Karpas-422 (cell line): ENCODE measurements at regions not wholly inside any gene's neighbourhood (a gene's known extent, or its start where the extent isn't known, plus 50 kb on each side); places are given as distances from the start of the nearest gene placed in this dataset.

Experiments
- DNase-seq: peaks from one replicate; pipeline ENCODE4 v3.0.0-alpha.2; 2015
- H2AFZ ChIP-seq: fragments of 200-600 bp; sonication (generic); 2 replicates; pipeline ENCODE4 v1.6.1; 2014; ENCODE audit warnings: antibody characterized with exemption, low read length, mixed read lengths
- H3K27ac ChIP-seq: fragments of 200-600 bp; sonication (generic); 2 replicates; pipeline ENCODE4 v1.5.1; 2014; ENCODE audit warnings: mild to moderate bottlenecking, low read length, moderate library complexity
- H3K27me3 ChIP-seq: fragments of 200-600 bp; sonication (generic); 2 replicates; pipeline ENCODE4 v1.6.1; 2014; ENCODE audit warnings: low read length, mixed read lengths
- H3K36me3 ChIP-seq: fragments of 200-600 bp; sonication (generic); 2 replicates; pipeline ENCODE4 v1.6.1; 2014; ENCODE audit warnings: low read length, mixed read lengths; ENCODE audit not compliant: insufficient read depth
- H3K4me1 ChIP-seq: fragments of 200-600 bp; sonication (generic); 2 replicates; pipeline ENCODE4 v1.6.1; 2014; ENCODE audit warnings: mild to moderate bottlenecking, low read length, mixed read lengths
- H3K4me2 ChIP-seq: fragments of 200-600 bp; sonication (generic); 2 replicates; pipeline ENCODE4 v1.6.1; 2014; ENCODE audit warnings: low read length, low read depth, mild to moderate bottlenecking; ENCODE audit not compliant: poor library complexity, severe bottlenecking
- H3K4me3 ChIP-seq: fragments of 200-600 bp; sonication (generic); 2 replicates; pipeline ENCODE4 v1.5.1; 2014; ENCODE audit warnings: mild to moderate bottlenecking, antibody characterized with exemption, low read length, mixed read lengths
- H3K79me2 ChIP-seq: fragments of 200-600 bp; sonication (generic); 2 replicates; pipeline ENCODE4 v1.6.1; 2014; ENCODE audit warnings: mild to moderate bottlenecking, low read length, mixed read lengths
- H3K9ac ChIP-seq: fragments of 200-600 bp; sonication (generic); 2 replicates; pipeline ENCODE4 v1.6.0; 2014; ENCODE audit warnings: low read length
- H3K9me2 ChIP-seq: fragments of 200-600 bp; sonication (generic), shearing (Covaris generic); replicated peaks from 2 replicates; pipeline ENCODE4 v1.6.0; 2014; ENCODE audit warnings: mild to moderate bottlenecking, low read length, moderate library complexity; ENCODE audit not compliant: insufficient read depth
- H3K9me3 ChIP-seq: fragments of 300-700, 200-600 bp; sonication (generic); 2 replicates; pipeline ENCODE4 v1.6.1; 2014; ENCODE audit warnings: low read length, mixed read lengths
- H4K20me1 ChIP-seq: fragments of 200-600 bp; sonication (generic); 2 replicates; pipeline ENCODE4 v1.6.1; 2014; ENCODE audit warnings: mild to moderate bottlenecking, antibody characterized with exemption, low read length, low read depth; ENCODE audit not compliant: insufficient read depth

DNA sequence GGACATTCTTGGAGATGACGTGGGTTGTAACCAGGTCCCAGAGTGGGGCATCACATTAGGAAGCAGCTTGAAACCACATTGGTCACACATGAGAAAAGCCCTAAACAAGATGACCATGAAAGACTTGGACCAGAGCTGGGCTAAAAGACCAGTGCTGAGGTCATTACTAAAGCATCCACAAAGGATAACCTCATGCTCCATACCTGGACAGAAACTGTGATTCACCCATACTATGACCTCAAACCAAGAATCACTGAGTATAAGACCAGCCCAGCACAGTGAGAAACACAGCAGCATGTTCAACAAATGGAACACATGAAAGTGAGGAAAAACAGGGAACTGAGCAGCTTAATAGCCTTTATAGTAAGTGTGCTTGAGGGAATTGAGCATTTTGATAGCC is 635.5 kb upstream of the NETO1 start:
- no peak overlapping the region for H3K4me2 ChIP-seq
- no peaks in the 10 kb centered on the region for H3K27me3 ChIP-seq
- H3K9me3 ChIP-seq = peaks cover 46% of the 10 kb centered on the region
- H3K79me2 ChIP-seq = no peaks in the 10 kb centered on the region
- no peak overlapping the region for H3K9ac ChIP-seq
- no peak for DNase-seq
- H3K27ac ChIP-seq = no peak overlapping the region
- no peaks in the 10 kb centered on the region for H3K36me3 ChIP-seq
- H3K9me2 ChIP-seq = no peaks in the 10 kb centered on the region
- no peak overlapping the region for H3K4me3 ChIP-seq
- H4K20me1 ChIP-seq = no peaks in the 10 kb centered on the region
- H2AFZ ChIP-seq = no peak overlapping the region
- no peaks in the 10 kb centered on the region for H3K4me1 ChIP-seq

DNA sequence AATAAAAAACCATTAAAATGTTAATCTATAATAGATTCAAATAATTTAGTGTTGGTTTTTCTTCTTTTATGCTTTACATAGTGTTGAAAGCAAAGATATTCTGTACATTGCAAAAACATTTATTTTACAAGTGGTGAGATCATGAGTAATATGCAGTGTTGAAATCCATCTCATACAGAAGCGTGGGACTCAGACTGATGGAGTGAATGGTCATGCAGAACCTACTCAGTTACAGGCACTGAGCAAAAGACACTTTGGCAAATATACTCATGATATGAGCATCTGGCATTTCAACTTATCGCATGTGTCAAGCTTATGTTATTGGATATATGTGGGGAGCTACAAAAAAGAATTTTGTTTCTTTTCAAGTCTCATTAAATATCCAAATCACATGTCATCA is 620.2 kb upstream of the NETO1 start:
- no peak for DNase-seq

DNA sequence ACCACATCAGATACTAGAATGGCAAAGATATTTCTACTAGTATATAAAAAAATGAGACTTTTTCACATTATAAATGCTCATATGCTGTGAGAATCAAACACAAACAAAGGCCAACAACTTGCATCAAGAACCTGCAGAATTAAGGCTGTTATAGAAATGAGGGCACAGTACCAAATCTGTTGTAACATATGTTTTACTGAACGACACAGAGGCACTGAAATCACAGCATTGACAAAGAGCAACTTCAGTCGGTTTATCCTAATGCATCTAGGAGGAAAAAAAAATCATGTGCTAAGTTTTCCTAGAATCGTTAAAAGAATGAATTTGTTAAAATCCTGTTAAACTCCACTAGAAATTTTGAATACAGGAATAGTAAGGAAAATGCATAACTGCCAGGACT is 617.4 kb upstream of the NETO1 start:
- Histone ChIP-seq H3K27ac (no peak overlapping the region), H3K27me3 (no peaks in the 10 kb centered on the region), H2AFZ (no peak overlapping the region), H4K20me1 (no peaks in the 10 kb centered on the region), H3K9me2 (no peaks in the 10 kb centered on the region), H3K9me3 (peaks cover 33% of the 10 kb centered on the region), H3K4me3 (no peak overlapping the region), H3K4me1 (no peaks in the 10 kb centered on the region), H3K79me2 (no peaks in the 10 kb centered on the region), H3K4me2 (no peak overlapping the region), H3K9ac (no peak overlapping the region), H3K36me3 (no peaks in the 10 kb centered on the region)
- no peak for DNase-seq

More for the DNA sequence above, 620.2 kb upstream of the NETO1 start:
- Histone ChIP-seq H3K27ac (no peak overlapping the region), H3K9ac (no peak overlapping the region), H3K36me3 (no peaks in the 10 kb centered on the region), H3K9me2 (no peaks in the 10 kb centered on the region), H3K9me3 (peaks cover 39% of the 10 kb centered on the region), H3K79me2 (no peaks in the 10 kb centered on the region), H4K20me1 (no peaks in the 10 kb centered on the region), H3K27me3 (no peaks in the 10 kb centered on the region), H3K4me1 (no peaks in the 10 kb centered on the region), H2AFZ (no peak overlapping the region), H3K4me3 (no peak overlapping the region), H3K4me2 (no peak overlapping the region)

DNA sequence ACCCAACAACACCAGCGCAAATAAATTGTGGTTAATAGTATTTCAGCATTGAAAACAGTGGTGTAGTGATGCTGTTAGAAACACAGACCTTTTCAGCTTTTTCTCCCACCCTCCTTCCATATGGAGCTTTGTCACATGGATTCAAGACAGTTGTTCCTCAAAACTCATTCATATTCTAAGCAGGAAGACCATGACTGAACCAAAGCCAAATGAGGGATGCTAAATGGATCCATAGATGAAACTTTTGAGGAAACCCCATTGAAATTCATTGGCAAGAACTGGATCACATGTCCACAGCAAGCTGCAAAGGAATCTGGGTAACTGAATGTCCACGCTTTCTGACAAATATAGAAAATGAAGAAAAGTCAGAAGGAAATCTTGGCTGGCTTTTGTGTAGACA is 615.1 kb upstream of the NETO1 start:
- Histone ChIP-seq H4K20me1 (no peaks in the 10 kb centered on the region), H3K27ac (no peak overlapping the region), H3K9ac (no peak overlapping the region), H3K27me3 (no peaks in the 10 kb centered on the region), H2AFZ (no peak overlapping the region), H3K4me1 (no peaks in the 10 kb centered on the region), H3K9me3 (peaks cover 42% of the 10 kb centered on the region), H3K4me3 (no peak overlapping the region), H3K9me2 (no peaks in the 10 kb centered on the region), H3K4me2 (no peak overlapping the region), H3K36me3 (no peaks in the 10 kb centered on the region), H3K79me2 (no peaks in the 10 kb centered on the region)
- DNase-seq = no peak

DNA sequence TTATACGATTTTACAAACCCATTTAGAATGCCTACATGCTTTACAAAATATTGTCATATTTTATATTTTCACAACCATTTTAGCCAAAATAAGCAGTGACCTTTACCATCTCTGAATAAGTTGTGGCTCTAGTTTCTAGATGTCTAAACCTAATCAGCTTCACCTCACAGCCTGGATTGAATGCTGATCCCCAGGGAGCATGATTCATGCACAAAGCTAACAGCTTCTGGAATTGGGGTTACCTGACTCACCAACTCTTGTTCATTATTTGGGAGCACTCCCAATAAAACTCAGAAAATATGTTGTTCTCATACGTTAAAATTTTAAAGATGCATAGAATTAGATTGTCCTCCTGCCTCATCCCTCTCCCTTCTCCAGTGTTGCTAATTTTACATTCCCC is 611.7 kb upstream of the NETO1 start:
- Histone ChIP-seq H3K36me3 (no peaks in the 10 kb centered on the region), H3K9ac (no peak overlapping the region), H3K4me2 (no peak overlapping the region)

DNA sequence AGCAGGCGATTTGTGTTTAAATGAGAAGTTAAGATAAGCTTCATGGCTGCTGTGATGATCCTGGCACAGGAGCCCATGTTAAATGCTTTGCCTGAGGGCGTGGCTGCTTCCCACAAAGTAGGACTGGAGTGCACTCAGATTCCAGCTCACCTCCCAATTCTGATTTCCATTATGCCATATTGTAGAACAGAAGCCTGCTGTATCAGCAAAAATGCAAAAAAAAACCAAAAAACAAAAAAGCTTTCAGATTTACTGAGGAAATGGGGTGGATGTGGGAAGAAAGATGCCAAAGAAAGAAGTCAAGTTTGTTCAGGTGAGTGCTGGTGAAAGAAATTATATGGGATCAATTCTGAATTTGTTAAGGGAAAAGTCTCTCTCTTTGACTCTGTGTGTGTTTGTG is 610.4 kb upstream of the NETO1 start:
- no peak for DNase-seq
- Histone ChIP-seq H3K9ac (no peak overlapping the region), H3K27me3 (no peaks in the 10 kb centered on the region), H4K20me1 (no peaks in the 10 kb centered on the region), H2AFZ (no peak overlapping the region), H3K36me3 (no peaks in the 10 kb centered on the region), H3K27ac (no peak overlapping the region), H3K4me2 (no peak overlapping the region), H3K4me1 (no peaks in the 10 kb centered on the region), H3K79me2 (no peaks in the 10 kb centered on the region), H3K9me3 (peaks cover 50% of the 10 kb centered on the region), H3K9me2 (no peaks in the 10 kb centered on the region), H3K4me3 (no peak overlapping the region)

More for the DNA sequence above, 611.7 kb upstream of the NETO1 start:
- Histone ChIP-seq H3K9me3 (peaks cover 45% of the 10 kb centered on the region), H3K27ac (no peak overlapping the region), H3K79me2 (no peaks in the 10 kb centered on the region), H4K20me1 (no peaks in the 10 kb centered on the region), H3K27me3 (no peaks in the 10 kb centered on the region), H3K9me2 (no peaks in the 10 kb centered on the region), H3K4me3 (no peak overlapping the region), H2AFZ (no peak overlapping the region), H3K4me1 (no peaks in the 10 kb centered on the region)
- no peak for DNase-seq

DNA sequence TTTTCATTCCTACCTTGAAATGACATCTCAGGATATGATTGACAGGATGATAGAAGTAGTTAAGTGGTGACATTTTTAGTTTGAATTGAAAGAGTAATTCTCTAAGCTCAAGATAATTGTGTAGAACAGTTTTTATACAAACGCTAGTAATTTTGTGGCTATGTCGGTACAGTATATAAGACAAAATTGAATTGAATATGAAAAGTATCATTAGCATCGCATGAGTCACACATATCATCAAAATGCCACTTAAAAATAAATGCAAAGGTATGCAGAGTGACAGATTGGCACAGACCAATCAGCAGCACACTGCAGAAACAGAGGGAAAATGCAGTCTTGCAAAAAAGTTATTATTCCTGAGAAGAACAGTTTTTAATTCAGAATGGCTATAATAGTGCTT is 608.2 kb upstream of the NETO1 start:
- Histone ChIP-seq H3K9ac (no peak overlapping the region), H3K4me3 (no peak overlapping the region), H3K4me2 (no peak overlapping the region), H3K27me3 (no peaks in the 10 kb centered on the region), H3K4me1 (no peaks in the 10 kb centered on the region), H3K27ac (no peak overlapping the region), H3K9me3 (peaks cover 46% of the 10 kb centered on the region), H3K36me3 (no peaks in the 10 kb centered on the region), H3K9me2 (no peaks in the 10 kb centered on the region), H4K20me1 (no peaks in the 10 kb centered on the region), H3K79me2 (no peaks in the 10 kb centered on the region), H2AFZ (no peak overlapping the region)
- no peak for DNase-seq

DNA sequence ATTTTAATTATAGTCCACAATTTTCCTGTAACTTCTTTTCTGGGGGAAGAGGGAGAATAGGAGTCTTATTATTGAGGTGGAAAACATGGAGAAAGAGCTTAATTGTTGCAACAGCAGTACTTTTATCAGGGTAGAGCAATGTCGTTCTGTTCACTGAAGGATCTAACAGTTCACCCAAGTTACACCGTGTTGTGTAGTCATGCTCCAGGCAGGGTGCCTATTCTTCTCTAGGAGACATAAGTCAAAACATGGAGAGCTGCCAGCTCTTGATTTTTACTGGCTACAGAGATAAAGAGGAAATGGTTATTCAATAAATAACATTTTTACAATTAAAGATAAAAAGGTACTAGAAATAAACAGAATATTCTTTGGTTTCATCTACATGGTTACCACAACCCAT is 594.3 kb upstream of the NETO1 start:
- Histone ChIP-seq H2AFZ (no peak overlapping the region), H3K9me2 (no peaks in the 10 kb centered on the region), H4K20me1 (no peaks in the 10 kb centered on the region), H3K9ac (no peak overlapping the region), H3K4me3 (no peak overlapping the region), H3K4me2 (no peak overlapping the region), H3K27me3 (no peaks in the 10 kb centered on the region), H3K9me3 (peaks cover 41% of the 10 kb centered on the region), H3K4me1 (no peaks in the 10 kb centered on the region), H3K36me3 (no peaks in the 10 kb centered on the region), H3K79me2 (no peaks in the 10 kb centered on the region), H3K27ac (no peak overlapping the region)
- no peak for DNase-seq

DNA sequence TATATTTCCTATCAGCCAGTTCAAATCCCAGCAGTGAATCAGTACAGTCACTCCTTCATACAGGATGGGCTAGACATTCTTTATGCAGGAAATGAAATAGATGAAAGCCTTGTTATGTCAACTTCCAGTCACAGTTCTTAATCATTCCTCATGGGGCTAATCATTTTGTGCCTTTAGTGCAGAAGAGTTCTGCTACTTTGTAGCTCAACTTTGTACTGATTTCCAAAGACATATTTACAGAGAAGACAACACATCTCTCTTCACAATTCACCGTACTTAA is 593.9 kb upstream of the NETO1 start:
- Histone ChIP-seq H3K36me3 (no peaks in the 10 kb centered on the region), H2AFZ (no peak overlapping the region), H3K9me3 (peaks cover 39% of the 10 kb centered on the region), H4K20me1 (no peaks in the 10 kb centered on the region), H3K4me3 (no peak overlapping the region), H3K9ac (no peak overlapping the region), H3K4me2 (no peak overlapping the region), H3K27ac (no peak overlapping the region), H3K27me3 (no peaks in the 10 kb centered on the region), H3K4me1 (no peaks in the 10 kb centered on the region), H3K79me2 (no peaks in the 10 kb centered on the region), H3K9me2 (no peaks in the 10 kb centered on the region)
- no peak for DNase-seq
